Neural cell (in vitro differentiated cells): ENCODE measurements at regions not wholly inside any gene's neighbourhood (a gene's known extent, or its start where the extent isn't known, plus 50 kb on each side); places are given as distances from the start of the nearest gene placed in this dataset.
"Not testable (repeated sequence)": the region's sequence is repeated elsewhere in the genome, so short reads cannot be mapped to it uniquely, and the experiment has no call there.

Experiments used
- H2AFZ ChIP-seq: fragments of 200-600, 300-800 bp; sonication (generic), shearing (Covaris generic); 2 replicates; pipeline ENCODE4 v1.6.0; 2014; ENCODE audit warnings: low read depth, mild to moderate bottlenecking, antibody characterized with exemption, low read length, moderate library complexity
- H3F3A ChIP-seq: fragments of 200-600 bp; shearing (Covaris generic); 2 replicates; pipeline ENCODE4 v1.6.1; 2016; ENCODE audit warnings: mild to moderate bottlenecking, moderate library complexity, mixed read lengths, antibody characterized with exemption, low read length; ENCODE audit not compliant: insufficient read depth, poor library complexity, severe bottlenecking
- H3K27ac ChIP-seq: fragments of 200-600, 300-800 bp; sonication (generic), shearing (Covaris generic); 2 replicates; pipeline ENCODE4 v1.5.1; 2014; ENCODE audit warnings: mild to moderate bottlenecking, low read length, moderate library complexity
- H3K27me3 ChIP-seq: fragments of 300-800, 200-600 bp; sonication (generic), shearing (Covaris generic); 2 replicates; pipeline ENCODE4 v1.6.0; 2014; ENCODE audit warnings: mild to moderate bottlenecking, low read depth, low read length, moderate library complexity; ENCODE audit not compliant: insufficient read depth
- H3K36me3 ChIP-seq: fragments of 300-800, 200-600 bp; sonication (generic), shearing (Covaris generic); 2 replicates; pipeline ENCODE4 v1.5.1; 2014; ENCODE audit warnings: mild to moderate bottlenecking, antibody characterized with exemption, low read length, moderate library complexity; ENCODE audit not compliant: insufficient read depth
- H3K4me2 ChIP-seq: fragments of 300-800, 200-600 bp; sonication (generic), shearing (Covaris generic); 2 replicates; pipeline ENCODE4 v1.6.0; 2014; ENCODE audit warnings: mild to moderate bottlenecking, low read length
- H3K4me3 ChIP-seq: fragments of 300-800, 200-600 bp; sonication (generic), shearing (Covaris generic); 2 replicates; pipeline ENCODE4 v1.5.1; 2014; ENCODE audit warnings: mild to moderate bottlenecking, low read length, moderate library complexity
- H3K79me2 ChIP-seq: fragments of 200-600 bp; shearing (Covaris generic); replicated peaks from 2 replicates; pipeline ENCODE4 v1.6.0; 2014; ENCODE audit warnings: mild to moderate bottlenecking, low read length, moderate library complexity; ENCODE audit not compliant: insufficient read depth
- H3K9ac ChIP-seq: fragments of 300-800, 200-600 bp; sonication (generic), shearing (Covaris generic); 2 replicates; pipeline ENCODE4 v1.6.1; 2016; ENCODE audit warnings: mild to moderate bottlenecking, low read length, mixed read lengths
- H3K9me2 ChIP-seq: fragments of 200-600 bp; shearing (Covaris generic); 2 replicates; pipeline ENCODE4 v1.6.1; 2016; ENCODE audit warnings: mild to moderate bottlenecking, low read length, mixed read lengths; ENCODE audit not compliant: insufficient read depth
- H3K9me3 ChIP-seq: fragments of 200-600, 300-800 bp; sonication (generic), shearing (Covaris generic); 2 replicates; pipeline ENCODE4 v1.6.1; 2016; ENCODE audit warnings: mild to moderate bottlenecking, mixed run types, low read length, moderate library complexity, mixed read lengths
- H4K20me1 ChIP-seq: fragments of 200-600 bp; shearing (Covaris generic); 2 replicates; pipeline ENCODE4 v1.6.1; 2016; ENCODE audit warnings: mild to moderate bottlenecking, mixed run types; ENCODE audit not compliant: insufficient read depth
- CTCF ChIP-seq: fragments of 450-650 bp; IDR thresholded peaks from 2 replicates; pipeline ENCODE4 v1.5.1; 2014; ENCODE audit warnings: antibody characterized with exemption, mild to moderate bottlenecking, moderate library complexity; ENCODE audit not compliant: poor library complexity, severe bottlenecking
- EP300 ChIP-seq: fragments of 450-650 bp; conservative IDR thresholded peaks from 2 replicates; pipeline ENCODE4 v1.6.1; 2014; ENCODE audit warnings: antibody characterized with exemption, mild to moderate bottlenecking, moderate library complexity; ENCODE audit not compliant: poor library complexity, severe bottlenecking
- EZH2 ChIP-seq: fragments of 200-600, 300-800 bp; shearing (Covaris generic), sonication (generic); IDR thresholded peaks from 2 replicates; pipeline ENCODE4 v1.6.1; 2014; ENCODE audit warnings: antibody characterized with exemption, low read length, borderline replicate concordance, mild to moderate bottlenecking; ENCODE audit not compliant: insufficient read depth, poor library complexity, severe bottlenecking
- MXI1 ChIP-seq: fragments of 450-650 bp; conservative IDR thresholded peaks from 2 replicates; pipeline ENCODE4 v1.6.1; 2014; ENCODE audit warnings: antibody characterized with exemption, mild to moderate bottlenecking; ENCODE audit not compliant: poor library complexity, severe bottlenecking
- POLR2AphosphoS5 ChIP-seq: IDR thresholded peaks from 2 replicates; pipeline ENCODE4 v1.6.1; 2012
- RAD21 ChIP-seq: fragments of 450-650 bp; conservative IDR thresholded peaks from 2 replicates; pipeline ENCODE4 v1.6.1; 2014; ENCODE audit warnings: antibody characterized with exemption, mild to moderate bottlenecking, moderate library complexity
- SMC3 ChIP-seq: fragments of 450-650 bp; conservative IDR thresholded peaks from 2 replicates; pipeline ENCODE4 v1.6.1; 2014; ENCODE audit warnings: antibody characterized with exemption, mild to moderate bottlenecking, moderate library complexity; ENCODE audit not compliant: poor library complexity
- TAF1 ChIP-seq: IDR thresholded peaks from 2 replicates; pipeline ENCODE4 v1.6.1; 2012; ENCODE audit warnings: low read depth
- TF ChIP-seq, protein P1 (sequence below): IDR thresholded peaks from 2 replicates; pipeline ENCODE4 v1.6.1; 2012; ENCODE audit warnings: borderline replicate concordance

- TF ChIP-seq EP300 (no peak), RAD21 (no peak), TAF1 (no peak), SMC3 (no peak), EZH2 (no peak), MXI1 (no peak), POLR2AphosphoS5 (no peak), CTCF (no peak)
- TF ChIP-seq, protein P1, sequence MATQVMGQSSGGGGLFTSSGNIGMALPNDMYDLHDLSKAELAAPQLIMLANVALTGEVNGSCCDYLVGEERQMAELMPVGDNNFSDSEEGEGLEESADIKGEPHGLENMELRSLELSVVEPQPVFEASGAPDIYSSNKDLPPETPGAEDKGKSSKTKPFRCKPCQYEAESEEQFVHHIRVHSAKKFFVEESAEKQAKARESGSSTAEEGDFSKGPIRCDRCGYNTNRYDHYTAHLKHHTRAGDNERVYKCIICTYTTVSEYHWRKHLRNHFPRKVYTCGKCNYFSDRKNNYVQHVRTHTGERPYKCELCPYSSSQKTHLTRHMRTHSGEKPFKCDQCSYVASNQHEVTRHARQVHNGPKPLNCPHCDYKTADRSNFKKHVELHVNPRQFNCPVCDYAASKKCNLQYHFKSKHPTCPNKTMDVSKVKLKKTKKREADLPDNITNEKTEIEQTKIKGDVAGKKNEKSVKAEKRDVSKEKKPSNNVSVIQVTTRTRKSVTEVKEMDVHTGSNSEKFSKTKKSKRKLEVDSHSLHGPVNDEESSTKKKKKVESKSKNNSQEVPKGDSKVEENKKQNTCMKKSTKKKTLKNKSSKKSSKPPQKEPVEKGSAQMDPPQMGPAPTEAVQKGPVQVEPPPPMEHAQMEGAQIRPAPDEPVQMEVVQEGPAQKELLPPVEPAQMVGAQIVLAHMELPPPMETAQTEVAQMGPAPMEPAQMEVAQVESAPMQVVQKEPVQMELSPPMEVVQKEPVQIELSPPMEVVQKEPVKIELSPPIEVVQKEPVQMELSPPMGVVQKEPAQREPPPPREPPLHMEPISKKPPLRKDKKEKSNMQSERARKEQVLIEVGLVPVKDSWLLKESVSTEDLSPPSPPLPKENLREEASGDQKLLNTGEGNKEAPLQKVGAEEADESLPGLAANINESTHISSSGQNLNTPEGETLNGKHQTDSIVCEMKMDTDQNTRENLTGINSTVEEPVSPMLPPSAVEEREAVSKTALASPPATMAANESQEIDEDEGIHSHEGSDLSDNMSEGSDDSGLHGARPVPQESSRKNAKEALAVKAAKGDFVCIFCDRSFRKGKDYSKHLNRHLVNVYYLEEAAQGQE, result no peak
- Histone ChIP-seq H3K36me3 (no peaks in the 10 kb centered on the region), H3K27me3 (no peaks in the 10 kb centered on the region), H3K9me3 (no peaks in the 10 kb centered on the region), H3K4me2 (no peak overlapping the region), H3K4me3 (no peak overlapping the region), H3K9ac (no peak overlapping the region), H2AFZ (no peak overlapping the region), H3K27ac (no peak overlapping the region), H3K9me2 (no peaks in the 10 kb centered on the region), H3K79me2 (no peaks in the 10 kb centered on the region), H4K20me1 (no peaks in the 10 kb centered on the region), H3F3A (no peaks in the 10 kb centered on the region)
These were observed 230.1 kb upstream of the SPOPL start for GRCh38 chr2:138271467-138271866.

DNA sequence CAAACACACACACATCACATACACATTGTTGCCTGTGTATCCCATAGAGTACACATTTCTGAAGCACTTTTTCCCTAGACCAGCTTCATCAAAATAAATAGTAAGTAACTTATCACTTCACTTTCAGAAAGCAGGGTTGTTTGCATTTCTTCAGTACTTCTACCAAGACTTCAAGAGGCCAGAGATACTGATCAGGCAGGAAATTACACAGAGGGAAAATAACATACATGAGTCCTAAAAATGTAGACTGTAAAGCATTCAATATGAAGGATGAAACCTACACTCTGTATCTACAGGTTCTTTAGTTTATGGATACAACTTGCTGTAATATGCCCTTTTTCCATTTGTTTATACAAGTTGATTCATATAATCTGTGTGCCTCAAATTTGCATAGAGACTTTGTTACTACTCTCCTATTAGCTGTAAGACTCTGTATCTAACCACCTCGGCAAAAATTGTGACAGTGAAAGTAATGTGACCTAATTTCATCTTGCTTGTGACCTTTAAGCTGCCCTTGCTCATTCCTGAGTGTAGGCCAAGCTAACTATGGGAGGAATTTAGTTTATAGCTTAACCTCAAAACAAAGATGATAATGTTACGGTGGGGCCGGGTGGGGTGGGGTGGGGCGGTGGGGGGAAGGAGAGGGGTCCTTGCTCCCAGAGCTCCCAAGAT lies 228.9 kb upstream of the SPOPL start:
- no peak for TF ChIP-seq CTCF
- no peak for TF ChIP-seq MXI1
- no peak for TF ChIP-seq EZH2
- no peak for TF ChIP-seq RAD21
- TF ChIP-seq SMC3, result no peak
- TF ChIP-seq, protein P1, result no peak
- no peak for TF ChIP-seq POLR2AphosphoS5
- no peak for TF ChIP-seq TAF1
- no peak for TF ChIP-seq EP300
- no peaks in the 10 kb centered on the region for H3F3A ChIP-seq
- no peak overlapping the region for H3K9ac ChIP-seq
- no peak overlapping the region for H3K4me3 ChIP-seq
- H4K20me1 ChIP-seq, result no peaks in the 10 kb centered on the region
- H3K27me3 ChIP-seq, result no peaks in the 10 kb centered on the region
- no peaks in the 10 kb centered on the region for H3K9me2 ChIP-seq
- H3K27ac ChIP-seq, result no peak overlapping the region
- no peaks in the 10 kb centered on the region for H3K9me3 ChIP-seq
- no peaks in the 10 kb centered on the region for H3K79me2 ChIP-seq
- no peak overlapping the region for H3K4me2 ChIP-seq
- H2AFZ ChIP-seq, result no peak overlapping the region
- no peaks in the 10 kb centered on the region for H3K36me3 ChIP-seq

GRCh38 chr2:138273280-138273679 lies 228.3 kb upstream of the SPOPL start:
- H3K27ac ChIP-seq, H3K36me3 ChIP-seq, H3K4me2 ChIP-seq, H4K20me1 ChIP-seq, H3K4me3 ChIP-seq, H3K9ac ChIP-seq, H3K9me2 ChIP-seq, H3K79me2 ChIP-seq, H2AFZ ChIP-seq, H3K27me3 ChIP-seq, H3K9me3 ChIP-seq, H3F3A ChIP-seq: not testable (repeated sequence)
